Trophoblast cell (in vitro differentiated cells and primary cell): ENCODE measurements at regions not wholly inside any gene's neighbourhood (a gene's known extent, or its start where the extent isn't known, plus 50 kb on each side); places are given as distances from the start of the nearest gene placed in this dataset.
A peak's percentile ranks its signal among the peaks of the same experiment; 100 is the strongest.

ENCODE experiments used
- DNase-seq, 2 donors: peaks; one replicate each; pipeline ENCODE4 v3.0.0-alpha.2; 2016
- H2AFZ ChIP-seq: 2 replicates; pipeline ENCODE4 v1.6.1; 2013; ENCODE audit warnings: low read length, moderate library complexity, mild to moderate bottlenecking; ENCODE audit not compliant: insufficient read depth, poor library complexity
- H2AK5ac ChIP-seq: 2 replicates; pipeline ENCODE4 v1.6.1; 2013; ENCODE audit warnings: mild to moderate bottlenecking, low read length
- H2BK120ac ChIP-seq: 2 replicates; pipeline ENCODE4 v1.6.1; 2013; ENCODE audit warnings: low read length, mild to moderate bottlenecking, moderate library complexity; ENCODE audit not compliant: insufficient read depth, poor library complexity
- H2BK12ac ChIP-seq: 2 replicates; pipeline ENCODE4 v1.6.1; 2013; ENCODE audit warnings: mild to moderate bottlenecking, low read length, moderate library complexity
- H2BK5ac ChIP-seq: 2 replicates; pipeline ENCODE4 v1.6.1; 2013; ENCODE audit warnings: low read length, low read depth, moderate library complexity, mild to moderate bottlenecking; ENCODE audit not compliant: poor library complexity
- H3K14ac ChIP-seq: 2 replicates; pipeline ENCODE4 v1.6.1; 2013; ENCODE audit warnings: mild to moderate bottlenecking, low read length
- H3K18ac ChIP-seq: 2 replicates; pipeline ENCODE4 v1.6.1; 2013; ENCODE audit warnings: mild to moderate bottlenecking, low read length
- H3K23ac ChIP-seq: 2 replicates; pipeline ENCODE4 v1.6.1; 2013; ENCODE audit warnings: low read length
- H3K27ac ChIP-seq: 2 replicates; pipeline ENCODE4 v1.5.1; 2013; ENCODE audit warnings: low read depth, mild to moderate bottlenecking, inconsistent platforms, low read length, moderate library complexity
- H3K27me3 ChIP-seq: 2 replicates; pipeline ENCODE4 v1.6.1; 2013; ENCODE audit warnings: inconsistent platforms, mild to moderate bottlenecking, low read length, moderate library complexity; ENCODE audit not compliant: insufficient read depth
- H3K36me3 ChIP-seq, 2 experiments: 1 replicate in 1 of 2; 2 replicates in 1 of 2; pipeline ENCODE4 v1.6.1; 2013; ENCODE audit warnings: low read length in 2 of 2, mild to moderate bottlenecking in 2 of 2, moderate library complexity in 1 of 2; ENCODE audit not compliant: insufficient read depth in 2 of 2, control insufficient read depth in 1 of 2
- H3K4ac ChIP-seq: 2 replicates; pipeline ENCODE4 v1.6.1; 2013; ENCODE audit warnings: low read depth, mild to moderate bottlenecking, low read length, moderate library complexity
- H3K4me1 ChIP-seq, 2 experiments: 1 replicate in 1 of 2; 2 replicates in 1 of 2; pipeline ENCODE4 v1.6.1; 2013; ENCODE audit warnings: low read length in 2 of 2, mild to moderate bottlenecking in 2 of 2, moderate library complexity in 1 of 2; ENCODE audit not compliant: insufficient read depth in 2 of 2, control insufficient read depth in 1 of 2
- H3K4me2 ChIP-seq: 2 replicates; pipeline ENCODE4 v1.6.1; 2013; ENCODE audit warnings: inconsistent platforms, mild to moderate bottlenecking, low read length, moderate library complexity
- H3K4me3 ChIP-seq: 2 replicates; pipeline ENCODE4 v1.5.1; 2013; ENCODE audit warnings: mild to moderate bottlenecking, low read depth, low read length, inconsistent platforms
- H3K79me1 ChIP-seq: one replicate; pipeline ENCODE4 v1.6.1; 2013; ENCODE audit warnings: low read length
- H3K79me2 ChIP-seq: 2 replicates; pipeline ENCODE4 v1.6.1; 2013; ENCODE audit warnings: low read length, mild to moderate bottlenecking; ENCODE audit not compliant: control insufficient read depth, insufficient read depth, poor library complexity
- H3K9ac ChIP-seq: 2 replicates; pipeline ENCODE4 v1.6.1; 2013; ENCODE audit warnings: mild to moderate bottlenecking, low read length
- H3K9me3 ChIP-seq: 2 replicates; pipeline ENCODE4 v1.6.1; 2013; ENCODE audit warnings: low read depth, mild to moderate bottlenecking, control low read depth, inconsistent platforms, low read length; ENCODE audit not compliant: insufficient read depth
- H4K12ac ChIP-seq: 2 replicates; pipeline ENCODE4 v1.6.1; 2013; ENCODE audit warnings: low read depth, mild to moderate bottlenecking, low read length, moderate library complexity
- H4K8ac ChIP-seq: 2 replicates; pipeline ENCODE4 v1.6.1; 2013; ENCODE audit warnings: low read depth, mild to moderate bottlenecking, low read length, moderate library complexity
- H4K91ac ChIP-seq: one replicate; pipeline ENCODE4 v1.6.1; 2013; ENCODE audit warnings: low read depth, mild to moderate bottlenecking, low read length, moderate library complexity
- WGBS: extraction: QIAGEN DNeasy Blood & Tissue Kit; methylation state at CpG from one replicate; pipeline ENCODE4 v1.1.7; 2013; ENCODE audit warnings: missing lambda C conversion rate; ENCODE audit not compliant: insufficient read length, insufficient coverage; ENCODE audit errors: extremely low coverage; 5-methylcytosine and 5-hydroxymethylcytosine counted together

GRCh38 chr3:163779396-163780344 is 1298.6 kb downstream of the SI start:
- no peak overlapping the region for H3K4ac ChIP-seq
- peak in 1 of 2 donors; percentile 6 for DNase-seq
- no peaks in the 10 kb centered on the region for H3K9me3 ChIP-seq
- WGBS, result no CpG with 5 or more reads among the region's 13 CpGs
- H3K4me1 ChIP-seq, result peaks cover 0 to 2% of the 10 kb centered on the region in 2 experiments
- no peak overlapping the region for H3K14ac ChIP-seq
- H3K18ac ChIP-seq, result no peak overlapping the region
- no peak overlapping the region for H2AFZ ChIP-seq
- no peak overlapping the region for H3K23ac ChIP-seq
- H3K4me3 ChIP-seq, result no peak overlapping the region
- H3K79me2 ChIP-seq, result no peaks in the 10 kb centered on the region
- H2BK12ac ChIP-seq, result no peak overlapping the region
- no peak overlapping the region for H4K12ac ChIP-seq
- no peak overlapping the region for H2BK5ac ChIP-seq
- H4K8ac ChIP-seq, result no peak overlapping the region
- no peaks in the 10 kb centered on the region for H3K79me1 ChIP-seq
- no peak overlapping the region for H3K9ac ChIP-seq
- H4K91ac ChIP-seq, result no peak overlapping the region
- no peak overlapping the region for H2BK120ac ChIP-seq
- H3K27ac ChIP-seq, result no peak overlapping the region
- H3K36me3 ChIP-seq, result no peaks in the 10 kb centered on the region
- no peaks in the 10 kb centered on the region for H3K27me3 ChIP-seq
- no peak overlapping the region for H3K4me2 ChIP-seq
- no peak overlapping the region for H2AK5ac ChIP-seq

- H3K23ac ChIP-seq, result no peak overlapping the region
- no peak overlapping the region for H2BK120ac ChIP-seq
- no peak overlapping the region for H3K18ac ChIP-seq
- H3K27ac ChIP-seq, result no peak overlapping the region
- no peaks in the 10 kb centered on the region for H3K79me2 ChIP-seq
- H4K12ac ChIP-seq, result no peak overlapping the region
- no peak overlapping the region for H2BK5ac ChIP-seq
- H3K4ac ChIP-seq, result no peak overlapping the region
- peak in 1 of 2 donors; percentile 13 for DNase-seq
- no peaks in the 10 kb centered on the region for H3K27me3 ChIP-seq
- no peak overlapping the region for H3K4me2 ChIP-seq
- no peaks in the 10 kb centered on the region for H3K36me3 ChIP-seq
- peaks cover 0 to 2% of the 10 kb centered on the region in 2 experiments for H3K4me1 ChIP-seq
- no peak overlapping the region for H4K8ac ChIP-seq
- H2AFZ ChIP-seq, result no peak overlapping the region
- H3K14ac ChIP-seq, result no peak overlapping the region
- H3K4me3 ChIP-seq, result no peak overlapping the region
- no peak overlapping the region for H3K9ac ChIP-seq
- no peak overlapping the region for H2AK5ac ChIP-seq
- no peaks in the 10 kb centered on the region for H3K9me3 ChIP-seq
- H2BK12ac ChIP-seq, result no peak overlapping the region
- H4K91ac ChIP-seq, result no peak overlapping the region
- no peaks in the 10 kb centered on the region for H3K79me1 ChIP-seq
These were observed 1301.6 kb downstream of the SI start for GRCh38 chr3:163776743-163777142.

GRCh38 chr3:163773136-163773535 is 1305.2 kb downstream of the SI start:
- Histone ChIP-seq H3K4me3 (no peak overlapping the region), H3K23ac (no peak overlapping the region), H4K91ac (no peak overlapping the region), H3K4me1 (no peaks in the 10 kb centered on the region), H3K27me3 (no peaks in the 10 kb centered on the region), H3K9ac (no peak overlapping the region), H2AFZ (no peak overlapping the region), H3K4me2 (no peak overlapping the region), H3K79me2 (no peaks in the 10 kb centered on the region), H3K18ac (no peak overlapping the region), H3K36me3 (no peaks in the 10 kb centered on the region), H3K9me3 (no peaks in the 10 kb centered on the region), H4K8ac (no peak overlapping the region), H2BK120ac (no peak overlapping the region), H4K12ac (no peak overlapping the region), H3K4ac (no peak overlapping the region), H3K79me1 (no peaks in the 10 kb centered on the region), H2AK5ac (no peak overlapping the region), H3K27ac (no peak overlapping the region), H2BK12ac (no peak overlapping the region), H3K14ac (no peak overlapping the region), H2BK5ac (no peak overlapping the region)
- peak; percentile 60 to 69 for DNase-seq

GRCh38 chr3:163768048-163768447 is 1310.2 kb downstream of the SI start:
- H2BK12ac ChIP-seq, result no peak overlapping the region
- no peak overlapping the region for H3K18ac ChIP-seq
- DNase-seq, result no peak
- no peak overlapping the region for H2BK120ac ChIP-seq
- no peak overlapping the region for H2AK5ac ChIP-seq
- H3K9ac ChIP-seq, result no peak overlapping the region
- no peak overlapping the region for H4K8ac ChIP-seq
- H4K12ac ChIP-seq, result no peak overlapping the region
- H3K4ac ChIP-seq, result no peak overlapping the region
- H3K23ac ChIP-seq, result no peak overlapping the region
- H3K36me3 ChIP-seq, result no peaks in the 10 kb centered on the region
- H3K79me2 ChIP-seq, result no peaks in the 10 kb centered on the region
- H2AFZ ChIP-seq, result no peak overlapping the region
- H3K4me3 ChIP-seq, result no peak overlapping the region
- H3K4me2 ChIP-seq, result no peak overlapping the region
- no peaks in the 10 kb centered on the region for H3K27me3 ChIP-seq
- H3K9me3 ChIP-seq, result no peaks in the 10 kb centered on the region
- no peak overlapping the region for H2BK5ac ChIP-seq
- no peak overlapping the region for H4K91ac ChIP-seq
- H3K79me1 ChIP-seq, result no peaks in the 10 kb centered on the region
- no peak overlapping the region for H3K27ac ChIP-seq
- no peaks in the 10 kb centered on the region for H3K4me1 ChIP-seq
- H3K14ac ChIP-seq, result no peak overlapping the region
